WTC11 (cell line): ENCODE measurements at regions not wholly inside any gene's neighbourhood (a gene's known extent, or its start where the extent isn't known, plus 50 kb on each side); places are given as distances from the start of the nearest gene placed in this dataset.

Experiments
- CDX4 ChIP-seq: fragments of 250-450 bp; sonication (Bioruptor Pico); IDR thresholded peaks from 2 replicates; pipeline ENCODE4 v1.9.0; 2021; ENCODE audit warnings: moderate library complexity, mild to moderate bottlenecking, inconsistent platforms, borderline replicate concordance
- CTCF ChIP-seq: fragments of 200-600 bp; IDR thresholded peaks from 2 replicates; pipeline ENCODE4 v1.8.0; 2022; ENCODE audit warnings: antibody characterized with exemption
- FOXK1 ChIP-seq: sonication (generic); formaldehyde crosslinking; IDR thresholded peaks from 2 replicates; pipeline ENCODE4 v1.8.0; 2022; ENCODE audit warnings: mild to moderate bottlenecking, moderate library complexity, missing genetic modification reagents
- FOXP1 ChIP-seq: sonication (generic); formaldehyde crosslinking; IDR thresholded peaks from 2 replicates; pipeline ENCODE4 v1.8.0; 2022; ENCODE audit warnings: missing genetic modification reagents, mild to moderate bottlenecking, moderate library complexity, borderline replicate concordance
- SOX15 ChIP-seq: fragments of 250-450 bp; sonication (Bioruptor Pico); IDR thresholded peaks from 2 replicates; pipeline ENCODE4 v1.9.0; 2021; ENCODE audit warnings: mild to moderate bottlenecking

- TF ChIP-seq CTCF = no peak
- TF ChIP-seq CDX4 (CRISPR knock-in tag) = no peak
- TF ChIP-seq FOXK1 = no peak
- no peak for TF ChIP-seq FOXP1 (CRISPR knock-in tag)
- no peak for TF ChIP-seq SOX15 (CRISPR knock-in tag)
Measured at GRCh38 chr14:100660882-100661635, 65.6 kb upstream of the DLK1 start.
